ENCODE measurements at regions not wholly inside any gene's neighbourhood (a gene's known extent, or its start where the extent isn't known, plus 50 kb on each side); places are given as distances from the start of the nearest gene placed in this dataset.

GRCh38 chr20:60352017-60352416 is 393.8 kb downstream of the CDH26 start:
- Histone ChIP-seq H3K36me3 (ENCODE audit: control insufficient read depth in 1 of 2, insufficient read depth in 2 of 2, low read length in 2 of 2) (no peaks in the 10 kb centered on the region), H3K4me3 (ENCODE audit: low read depth, low read length) (no peak overlapping the region), H4K8ac (ENCODE audit: low read depth, low read length) (no peak overlapping the region), H3K4me1 (ENCODE audit: control insufficient read depth in 1 of 2, insufficient read depth in 2 of 2, low read length in 2 of 2) (no peaks in the 10 kb centered on the region), H2AFZ (ENCODE audit: insufficient read depth, low read length, poor library complexity) (no peak overlapping the region), H2BK12ac (ENCODE audit: low read length) (no peak overlapping the region), H3K27me3 (ENCODE audit: insufficient read depth, low read length) (no peaks in the 10 kb centered on the region), H2AK5ac (ENCODE audit: low read length) (no peak overlapping the region), H4K91ac (ENCODE audit: low read depth, low read length) (no peak overlapping the region), H3K4ac (ENCODE audit: low read depth, low read length) (no peak overlapping the region), H3K18ac (ENCODE audit: low read length) (no peak overlapping the region), H3K27ac (ENCODE audit: low read depth, low read length) (no peak overlapping the region), H3K79me2 (ENCODE audit: control insufficient read depth, insufficient read depth, low read length, poor library complexity) (no peaks in the 10 kb centered on the region), H3K4me2 (ENCODE audit: low read length) (no peak overlapping the region), H3K14ac (ENCODE audit: low read length) (no peak overlapping the region), H3K79me1 (ENCODE audit: low read length) (no peaks in the 10 kb centered on the region), H2BK5ac (ENCODE audit: low read depth, low read length, poor library complexity) (no peak overlapping the region), H2BK120ac (ENCODE audit: insufficient read depth, low read length, poor library complexity) (no peak overlapping the region), H3K9me3 (ENCODE audit: insufficient read depth, low read depth, low read length) (peaks cover 3% of the 10 kb centered on the region), H4K12ac (ENCODE audit: low read depth, low read length) (no peak overlapping the region), H3K23ac (ENCODE audit: low read length) (no peak overlapping the region), H3K9ac (ENCODE audit: low read length) (no peak overlapping the region)
- no CpG with 5 or more reads among the region's 2 CpGs for WGBS (ENCODE audit: extremely low coverage, insufficient coverage, insufficient read length)
- DNase-seq, result peak; percentile 59 to 90

- Histone ChIP-seq H3K14ac (ENCODE audit: low read length) (no peak overlapping the region), H3K27me3 (ENCODE audit: insufficient read depth, low read length) (no peaks in the 10 kb centered on the region), H3K9ac (ENCODE audit: low read length) (no peak overlapping the region), H3K36me3 (ENCODE audit: control insufficient read depth in 1 of 2, insufficient read depth in 2 of 2, low read length in 2 of 2) (no peaks in the 10 kb centered on the region), H3K23ac (ENCODE audit: low read length) (no peak overlapping the region), H2AK5ac (ENCODE audit: low read length) (no peak overlapping the region), H3K4me2 (ENCODE audit: low read length) (no peak overlapping the region), H4K8ac (ENCODE audit: low read depth, low read length) (no peak overlapping the region), H3K9me3 (ENCODE audit: insufficient read depth, low read depth, low read length) (peaks cover 2% of the 10 kb centered on the region), H3K79me2 (ENCODE audit: control insufficient read depth, insufficient read depth, low read length, poor library complexity) (no peaks in the 10 kb centered on the region), H4K91ac (ENCODE audit: low read depth, low read length) (no peak overlapping the region), H2BK12ac (ENCODE audit: low read length) (no peak overlapping the region), H3K4me3 (ENCODE audit: low read depth, low read length) (no peak overlapping the region), H3K79me1 (ENCODE audit: low read length) (no peaks in the 10 kb centered on the region), H3K4me1 (ENCODE audit: control insufficient read depth in 1 of 2, insufficient read depth in 2 of 2, low read length in 2 of 2) (no peaks in the 10 kb centered on the region), H2AFZ (ENCODE audit: insufficient read depth, low read length, poor library complexity) (no peak overlapping the region), H4K12ac (ENCODE audit: low read depth, low read length) (no peak overlapping the region), H2BK5ac (ENCODE audit: low read depth, low read length, poor library complexity) (no peak overlapping the region), H2BK120ac (ENCODE audit: insufficient read depth, low read length, poor library complexity) (no peak overlapping the region), H3K27ac (ENCODE audit: low read depth, low read length) (no peak overlapping the region), H3K18ac (ENCODE audit: low read length) (no peak overlapping the region), H3K4ac (ENCODE audit: low read depth, low read length) (no peak overlapping the region)
- no peak for DNase-seq
- WGBS (ENCODE audit: extremely low coverage, insufficient coverage, insufficient read length), result no CpG with 5 or more reads among the region's 6 CpGs
These were observed 394.4 kb downstream of the CDH26 start for GRCh38 chr20:60352596-60352995.

- no peak for DNase-seq
- no CpG with 5 or more reads among the region's 5 CpGs for WGBS (ENCODE audit: extremely low coverage, insufficient coverage, insufficient read length)
These were observed 395.9 kb downstream of the CDH26 start for GRCh38 chr20:60354024-60354580.

GRCh38 chr20:60358101-60358500 is 399.9 kb downstream of the CDH26 start:
- H3K9me3 ChIP-seq (ENCODE audit: insufficient read depth, low read depth, low read length), result peaks cover 2% of the 10 kb centered on the region
- H2BK5ac ChIP-seq (ENCODE audit: low read depth, low read length, poor library complexity), result no peak overlapping the region
- H3K4me2 ChIP-seq (ENCODE audit: low read length), result no peak overlapping the region
- no peak overlapping the region for H3K23ac ChIP-seq (ENCODE audit: low read length)
- WGBS (ENCODE audit: extremely low coverage, insufficient coverage, insufficient read length), result no CpG with 5 or more reads among the region's 4 CpGs
- no peaks in the 10 kb centered on the region for H3K79me2 ChIP-seq (ENCODE audit: control insufficient read depth, insufficient read depth, low read length, poor library complexity)
- no peak overlapping the region for H3K27ac ChIP-seq (ENCODE audit: low read depth, low read length)
- no peak overlapping the region for H4K91ac ChIP-seq (ENCODE audit: low read depth, low read length)
- H3K36me3 ChIP-seq (ENCODE audit: control insufficient read depth in 1 of 2, insufficient read depth in 2 of 2, low read length in 2 of 2), result no peaks in the 10 kb centered on the region
- H2AK5ac ChIP-seq (ENCODE audit: low read length), result no peak overlapping the region
- H2AFZ ChIP-seq (ENCODE audit: insufficient read depth, low read length, poor library complexity), result no peak overlapping the region
- no peak overlapping the region for H4K8ac ChIP-seq (ENCODE audit: low read depth, low read length)
- no peak overlapping the region for H3K4ac ChIP-seq (ENCODE audit: low read depth, low read length)
- H3K9ac ChIP-seq (ENCODE audit: low read length), result no peak overlapping the region
- no peaks in the 10 kb centered on the region for H3K4me1 ChIP-seq (ENCODE audit: control insufficient read depth in 1 of 2, insufficient read depth in 2 of 2, low read length in 2 of 2)
- no peak overlapping the region for H3K14ac ChIP-seq (ENCODE audit: low read length)
- no peak overlapping the region for H3K18ac ChIP-seq (ENCODE audit: low read length)
- H4K12ac ChIP-seq (ENCODE audit: low read depth, low read length), result no peak overlapping the region
- H3K79me1 ChIP-seq (ENCODE audit: low read length), result no peaks in the 10 kb centered on the region
- DNase-seq, result peak in 1 of 2 donors; percentile 30
- no peak overlapping the region for H2BK120ac ChIP-seq (ENCODE audit: insufficient read depth, low read length, poor library complexity)
- no peaks in the 10 kb centered on the region for H3K27me3 ChIP-seq (ENCODE audit: insufficient read depth, low read length)
- H3K4me3 ChIP-seq (ENCODE audit: low read depth, low read length), result no peak overlapping the region
- no peak overlapping the region for H2BK12ac ChIP-seq (ENCODE audit: low read length)

More at GRCh38 chr20:60354024-60354580, 395.9 kb downstream of the CDH26 start:
- Histone ChIP-seq H3K27ac (ENCODE audit: low read depth, low read length) (no peak overlapping the region), H4K12ac (ENCODE audit: low read depth, low read length) (no peak overlapping the region), H3K79me2 (ENCODE audit: control insufficient read depth, insufficient read depth, low read length, poor library complexity) (no peaks in the 10 kb centered on the region), H2AFZ (ENCODE audit: insufficient read depth, low read length, poor library complexity) (no peak overlapping the region), H3K18ac (ENCODE audit: low read length) (no peak overlapping the region), H3K4me3 (ENCODE audit: low read depth, low read length) (no peak overlapping the region), H3K14ac (ENCODE audit: low read length) (no peak overlapping the region), H3K4me2 (ENCODE audit: low read length) (no peak overlapping the region), H3K27me3 (ENCODE audit: insufficient read depth, low read length) (no peaks in the 10 kb centered on the region), H2BK5ac (ENCODE audit: low read depth, low read length, poor library complexity) (no peak overlapping the region), H3K4me1 (ENCODE audit: control insufficient read depth in 1 of 2, insufficient read depth in 2 of 2, low read length in 2 of 2) (no peaks in the 10 kb centered on the region), H3K79me1 (ENCODE audit: low read length) (no peaks in the 10 kb centered on the region), H3K23ac (ENCODE audit: low read length) (no peak overlapping the region), H3K9ac (ENCODE audit: low read length) (no peak overlapping the region), H2AK5ac (ENCODE audit: low read length) (no peak overlapping the region), H4K91ac (ENCODE audit: low read depth, low read length) (no peak overlapping the region), H2BK12ac (ENCODE audit: low read length) (no peak overlapping the region), H3K36me3 (ENCODE audit: control insufficient read depth in 1 of 2, insufficient read depth in 2 of 2, low read length in 2 of 2) (no peaks in the 10 kb centered on the region), H2BK120ac (ENCODE audit: insufficient read depth, low read length, poor library complexity) (no peak overlapping the region), H3K9me3 (ENCODE audit: insufficient read depth, low read depth, low read length) (peaks cover 2% of the 10 kb centered on the region), H4K8ac (ENCODE audit: low read depth, low read length) (no peak overlapping the region), H3K4ac (ENCODE audit: low read depth, low read length) (no peak overlapping the region)
